ENCODE measurements at regions not wholly inside any gene's neighbourhood (a gene's known extent, or its start where the extent isn't known, plus 50 kb on each side); places are given as distances from the start of the nearest gene placed in this dataset.

GRCh38 chr2:188158337-188159100, 133.2 kb upstream of the GULP1 start:
- DNase-seq, result no peak

- DNase-seq, result no peak
These were observed 132.2 kb upstream of the GULP1 start for GRCh38 chr2:188159484-188159883.

GRCh38 chr2:188170356-188170755, 121.3 kb upstream of the GULP1 start:
- no peak for DNase-seq

- DNase-seq, result no peak
These were observed 115.1 kb upstream of the GULP1 start for GRCh38 chr2:188176620-188177019.

- no peak for DNase-seq
These were observed 110.4 kb upstream of the GULP1 start for GRCh38 chr2:188181067-188181838.

- DNase-seq, result no peak
These were observed 109.8 kb upstream of the GULP1 start for GRCh38 chr2:188181884-188182283.

GRCh38 chr2:188187726-188188125, 103.9 kb upstream of the GULP1 start:
- no peak for DNase-seq

- no peak for DNase-seq
These were observed 102.3 kb upstream of the GULP1 start for GRCh38 chr2:188189356-188189755.

- no peak for DNase-seq
These were observed 98.4 kb upstream of the GULP1 start for GRCh38 chr2:188193230-188193629.

- no peak for DNase-seq
These were observed 95.2 kb upstream of the GULP1 start for GRCh38 chr2:188196343-188197008.

GRCh38 chr2:188199716-188200128, 92.0 kb upstream of the GULP1 start:
- no peak for DNase-seq

- DNase-seq, result no peak
These were observed 90.0 kb upstream of the GULP1 start for GRCh38 chr2:188201639-188202038.

GRCh38 chr2:188202777-188203176, 88.9 kb upstream of the GULP1 start:
- no peak for DNase-seq

- no peak for DNase-seq
These were observed 87.9 kb upstream of the GULP1 start for GRCh38 chr2:188203776-188204175.

- DNase-seq, result no peak
These were observed 86.8 kb upstream of the GULP1 start for GRCh38 chr2:188204824-188205223.

GRCh38 chr2:188207554-188207953, 84.1 kb upstream of the GULP1 start:
- no peak for DNase-seq

- DNase-seq, result no peak
These were observed 82.5 kb upstream of the GULP1 start for GRCh38 chr2:188209218-188209617.

- no peak for DNase-seq
These were observed 74.4 kb upstream of the GULP1 start for GRCh38 chr2:188217264-188217663.

- DNase-seq, result no peak
These were observed 72.1 kb upstream of the GULP1 start for GRCh38 chr2:188219541-188219940.

- DNase-seq, result no peak
These were observed 71.1 kb upstream of the GULP1 start for GRCh38 chr2:188220535-188220934.

- DNase-seq, result no peak
These were observed 64.0 kb upstream of the GULP1 start for GRCh38 chr2:188227713-188228112.

GRCh38 chr2:188235364-188235763, 56.3 kb upstream of the GULP1 start:
- DNase-seq, result peak; percentile 51

- no peak for DNase-seq
These were observed 53.3 kb upstream of the GULP1 start for GRCh38 chr2:188238386-188238785.

Measured in activated CD4-positive, alpha-beta T cell treated with anti-CD3 and anti-CD28 coated beads, Interleukin-2, amount 50 U/mL, for 16 hours (primary cell).